ENCODE measurements at regions not wholly inside any gene's neighbourhood (a gene's known extent, or its start where the extent isn't known, plus 50 kb on each side); places are given as distances from the start of the nearest gene placed in this dataset.

DNA sequence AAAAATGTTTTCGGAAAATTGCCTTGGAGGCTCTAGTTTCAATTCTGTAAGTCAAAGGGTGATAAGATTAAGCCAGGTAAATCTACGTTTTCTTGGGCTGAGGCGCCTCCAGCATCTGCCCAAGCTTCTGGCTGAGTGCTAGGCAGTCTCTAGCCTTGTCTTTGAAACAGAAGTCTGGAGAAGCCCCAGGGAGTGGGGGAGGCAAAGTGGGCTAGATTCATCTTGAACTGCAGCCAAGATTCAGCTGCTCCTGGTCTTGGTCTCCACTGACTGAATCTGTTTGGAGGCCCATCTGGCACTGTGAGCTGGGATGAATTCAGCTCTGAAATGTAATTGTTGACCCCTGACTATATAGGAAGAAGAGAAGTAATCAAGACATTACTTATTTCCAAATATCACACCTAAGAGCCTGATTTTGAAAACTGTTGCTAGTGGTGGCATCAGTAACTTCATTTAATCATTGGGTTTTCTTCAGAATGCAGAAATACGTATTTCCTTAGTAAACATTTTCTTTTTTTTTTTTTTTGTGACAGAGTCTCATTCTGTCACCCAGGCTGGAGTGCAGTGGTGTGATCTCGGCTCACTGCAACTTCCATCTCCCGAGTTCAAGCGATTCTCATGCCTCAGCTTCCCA, 187.3 kb upstream of the LEF1 start (continued):
- TF ChIP-seq, protein P1, sequence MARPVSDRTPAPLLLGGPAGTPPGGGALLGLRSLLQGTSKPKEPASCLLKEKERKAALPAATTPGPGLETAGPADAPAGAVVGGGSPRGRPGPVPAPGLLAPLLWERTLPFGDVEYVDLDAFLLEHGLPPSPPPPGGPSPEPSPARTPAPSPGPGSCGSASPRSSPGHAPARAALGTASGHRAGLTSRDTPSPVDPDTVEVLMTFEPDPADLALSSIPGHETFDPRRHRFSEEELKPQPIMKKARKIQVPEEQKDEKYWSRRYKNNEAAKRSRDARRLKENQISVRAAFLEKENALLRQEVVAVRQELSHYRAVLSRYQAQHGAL (CRISPR knock-in tag; IDR thresholded peaks at IDR 0.05; ENCODE audit: not compliant biosample characterization): no peak
- TF ChIP-seq, protein P2, sequence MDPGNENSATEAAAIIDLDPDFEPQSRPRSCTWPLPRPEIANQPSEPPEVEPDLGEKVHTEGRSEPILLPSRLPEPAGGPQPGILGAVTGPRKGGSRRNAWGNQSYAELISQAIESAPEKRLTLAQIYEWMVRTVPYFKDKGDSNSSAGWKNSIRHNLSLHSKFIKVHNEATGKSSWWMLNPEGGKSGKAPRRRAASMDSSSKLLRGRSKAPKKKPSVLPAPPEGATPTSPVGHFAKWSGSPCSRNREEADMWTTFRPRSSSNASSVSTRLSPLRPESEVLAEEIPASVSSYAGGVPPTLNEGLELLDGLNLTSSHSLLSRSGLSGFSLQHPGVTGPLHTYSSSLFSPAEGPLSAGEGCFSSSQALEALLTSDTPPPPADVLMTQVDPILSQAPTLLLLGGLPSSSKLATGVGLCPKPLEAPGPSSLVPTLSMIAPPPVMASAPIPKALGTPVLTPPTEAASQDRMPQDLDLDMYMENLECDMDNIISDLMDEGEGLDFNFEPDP (CRISPR knock-in tag; conservative IDR thresholded peaks at IDR 0.05): no peak
- TF ChIP-seq, protein P3, sequence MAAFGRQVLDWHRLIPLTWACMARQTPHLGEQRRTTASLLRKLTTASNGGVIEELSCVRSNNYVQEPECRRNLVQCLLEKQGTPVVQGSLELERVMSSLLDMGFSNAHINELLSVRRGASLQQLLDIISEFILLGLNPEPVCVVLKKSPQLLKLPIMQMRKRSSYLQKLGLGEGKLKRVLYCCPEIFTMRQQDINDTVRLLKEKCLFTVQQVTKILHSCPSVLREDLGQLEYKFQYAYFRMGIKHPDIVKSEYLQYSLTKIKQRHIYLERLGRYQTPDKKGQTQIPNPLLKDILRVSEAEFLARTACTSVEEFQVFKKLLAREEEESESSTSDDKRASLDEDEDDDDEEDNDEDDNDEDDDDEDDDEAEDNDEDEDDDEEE (CRISPR knock-in tag; IDR thresholded peaks at IDR 0.05): no peak
- TF ChIP-seq, protein P4, sequence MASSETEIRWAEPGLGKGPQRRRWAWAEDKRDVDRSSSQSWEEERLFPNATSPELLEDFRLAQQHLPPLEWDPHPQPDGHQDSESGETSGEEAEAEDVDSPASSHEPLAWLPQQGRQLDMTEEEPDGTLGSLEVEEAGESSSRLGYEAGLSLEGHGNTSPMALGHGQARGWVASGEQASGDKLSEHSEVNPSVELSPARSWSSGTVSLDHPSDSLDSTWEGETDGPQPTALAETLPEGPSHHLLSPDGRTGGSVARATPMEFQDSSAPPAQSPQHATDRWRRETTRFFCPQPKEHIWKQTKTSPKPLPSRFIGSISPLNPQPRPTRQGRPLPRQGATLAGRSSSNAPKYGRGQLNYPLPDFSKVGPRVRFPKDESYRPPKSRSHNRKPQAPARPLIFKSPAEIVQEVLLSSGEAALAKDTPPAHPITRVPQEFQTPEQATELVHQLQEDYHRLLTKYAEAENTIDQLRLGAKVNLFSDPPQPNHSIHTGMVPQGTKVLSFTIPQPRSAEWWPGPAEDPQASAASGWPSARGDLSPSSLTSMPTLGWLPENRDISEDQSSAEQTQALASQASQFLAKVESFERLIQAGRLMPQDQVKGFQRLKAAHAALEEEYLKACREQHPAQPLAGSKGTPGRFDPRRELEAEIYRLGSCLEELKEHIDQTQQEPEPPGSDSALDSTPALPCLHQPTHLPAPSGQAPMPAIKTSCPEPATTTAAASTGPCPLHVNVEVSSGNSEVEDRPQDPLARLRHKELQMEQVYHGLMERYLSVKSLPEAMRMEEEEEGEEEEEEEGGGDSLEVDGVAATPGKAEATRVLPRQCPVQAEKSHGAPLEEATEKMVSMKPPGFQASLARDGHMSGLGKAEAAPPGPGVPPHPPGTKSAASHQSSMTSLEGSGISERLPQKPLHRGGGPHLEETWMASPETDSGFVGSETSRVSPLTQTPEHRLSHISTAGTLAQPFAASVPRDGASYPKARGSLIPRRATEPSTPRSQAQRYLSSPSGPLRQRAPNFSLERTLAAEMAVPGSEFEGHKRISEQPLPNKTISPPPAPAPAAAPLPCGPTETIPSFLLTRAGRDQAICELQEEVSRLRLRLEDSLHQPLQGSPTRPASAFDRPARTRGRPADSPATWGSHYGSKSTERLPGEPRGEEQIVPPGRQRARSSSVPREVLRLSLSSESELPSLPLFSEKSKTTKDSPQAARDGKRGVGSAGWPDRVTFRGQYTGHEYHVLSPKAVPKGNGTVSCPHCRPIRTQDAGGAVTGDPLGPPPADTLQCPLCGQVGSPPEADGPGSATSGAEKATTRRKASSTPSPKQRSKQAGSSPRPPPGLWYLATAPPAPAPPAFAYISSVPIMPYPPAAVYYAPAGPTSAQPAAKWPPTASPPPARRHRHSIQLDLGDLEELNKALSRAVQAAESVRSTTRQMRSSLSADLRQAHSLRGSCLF (CRISPR knock-in tag; IDR thresholded peaks at IDR 0.05; ENCODE audit: borderline replicate concordance): no peak
